ENCODE measurements at regions not wholly inside any gene's neighbourhood (a gene's known extent, or its start where the extent isn't known, plus 50 kb on each side); places are given as distances from the start of the nearest gene placed in this dataset.
A peak's percentile ranks its signal among the peaks of the same experiment; 100 is the strongest.

GRCh38 chr5:154575546-154576428 lies 97.8 kb upstream of the HAND1 start:
- peaks cover 11% of the 10 kb centered on the region for H3K27me3 ChIP-seq (ENCODE audit: insufficient read depth, low read length)

GRCh38 chr5:154573011-154573410 lies 95.0 kb upstream of the HAND1 start:
- Histone ChIP-seq H3K4me2 (ENCODE audit: insufficient read depth, low read length) (no peak overlapping the region), H2AFZ (ENCODE audit: low read length) (no peak overlapping the region), H4K20me1 (ENCODE audit: insufficient read depth, low read length) (no peaks in the 10 kb centered on the region), H3K36me3 (ENCODE audit: insufficient read depth, low read length) (no peaks in the 10 kb centered on the region), H3K27me3 (ENCODE audit: insufficient read depth, low read length) (peaks cover 15% of the 10 kb centered on the region), H3K9me3 (ENCODE audit: low read depth, low read length) (no peaks in the 10 kb centered on the region), H3K4me1 (ENCODE audit: insufficient read depth, low read length) (no peaks in the 10 kb centered on the region), H3K79me2 (ENCODE audit: insufficient read depth, low read length) (no peaks in the 10 kb centered on the region), H3K27ac (ENCODE audit: low read depth, low read length) (no peak overlapping the region), H3K4me3 (ENCODE audit: insufficient read depth, low read length) (no peak overlapping the region)
- no peak for DNase-seq (ENCODE audit: insufficient read length, low spot score, missing footprints)
- TF ChIP-seq, protein P1, sequence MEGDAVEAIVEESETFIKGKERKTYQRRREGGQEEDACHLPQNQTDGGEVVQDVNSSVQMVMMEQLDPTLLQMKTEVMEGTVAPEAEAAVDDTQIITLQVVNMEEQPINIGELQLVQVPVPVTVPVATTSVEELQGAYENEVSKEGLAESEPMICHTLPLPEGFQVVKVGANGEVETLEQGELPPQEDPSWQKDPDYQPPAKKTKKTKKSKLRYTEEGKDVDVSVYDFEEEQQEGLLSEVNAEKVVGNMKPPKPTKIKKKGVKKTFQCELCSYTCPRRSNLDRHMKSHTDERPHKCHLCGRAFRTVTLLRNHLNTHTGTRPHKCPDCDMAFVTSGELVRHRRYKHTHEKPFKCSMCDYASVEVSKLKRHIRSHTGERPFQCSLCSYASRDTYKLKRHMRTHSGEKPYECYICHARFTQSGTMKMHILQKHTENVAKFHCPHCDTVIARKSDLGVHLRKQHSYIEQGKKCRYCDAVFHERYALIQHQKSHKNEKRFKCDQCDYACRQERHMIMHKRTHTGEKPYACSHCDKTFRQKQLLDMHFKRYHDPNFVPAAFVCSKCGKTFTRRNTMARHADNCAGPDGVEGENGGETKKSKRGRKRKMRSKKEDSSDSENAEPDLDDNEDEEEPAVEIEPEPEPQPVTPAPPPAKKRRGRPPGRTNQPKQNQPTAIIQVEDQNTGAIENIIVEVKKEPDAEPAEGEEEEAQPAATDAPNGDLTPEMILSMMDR (IDR thresholded peaks at IDR 0.05; ENCODE audit: extremely low read depth, low read depth, low read length), result no peak

More at GRCh38 chr5:154575546-154576428, 97.8 kb upstream of the HAND1 start:
- Histone ChIP-seq H2AFZ (ENCODE audit: low read length) (no peak overlapping the region), H4K20me1 (ENCODE audit: insufficient read depth, low read length) (no peaks in the 10 kb centered on the region), H3K4me1 (ENCODE audit: insufficient read depth, low read length) (no peaks in the 10 kb centered on the region), H3K4me3 (ENCODE audit: insufficient read depth, low read length) (no peak overlapping the region), H3K4me2 (ENCODE audit: insufficient read depth, low read length) (no peak overlapping the region), H3K79me2 (ENCODE audit: insufficient read depth, low read length) (no peaks in the 10 kb centered on the region), H3K36me3 (ENCODE audit: insufficient read depth, low read length) (no peaks in the 10 kb centered on the region), H3K9me3 (ENCODE audit: low read depth, low read length) (no peaks in the 10 kb centered on the region), H3K27ac (ENCODE audit: low read depth, low read length) (no peak overlapping the region)
- no peak for DNase-seq (ENCODE audit: insufficient read length, low spot score, missing footprints)
- TF ChIP-seq, protein P1 (IDR thresholded peaks at IDR 0.05; ENCODE audit: extremely low read depth, low read depth, low read length), result peak; percentile 5

DNA sequence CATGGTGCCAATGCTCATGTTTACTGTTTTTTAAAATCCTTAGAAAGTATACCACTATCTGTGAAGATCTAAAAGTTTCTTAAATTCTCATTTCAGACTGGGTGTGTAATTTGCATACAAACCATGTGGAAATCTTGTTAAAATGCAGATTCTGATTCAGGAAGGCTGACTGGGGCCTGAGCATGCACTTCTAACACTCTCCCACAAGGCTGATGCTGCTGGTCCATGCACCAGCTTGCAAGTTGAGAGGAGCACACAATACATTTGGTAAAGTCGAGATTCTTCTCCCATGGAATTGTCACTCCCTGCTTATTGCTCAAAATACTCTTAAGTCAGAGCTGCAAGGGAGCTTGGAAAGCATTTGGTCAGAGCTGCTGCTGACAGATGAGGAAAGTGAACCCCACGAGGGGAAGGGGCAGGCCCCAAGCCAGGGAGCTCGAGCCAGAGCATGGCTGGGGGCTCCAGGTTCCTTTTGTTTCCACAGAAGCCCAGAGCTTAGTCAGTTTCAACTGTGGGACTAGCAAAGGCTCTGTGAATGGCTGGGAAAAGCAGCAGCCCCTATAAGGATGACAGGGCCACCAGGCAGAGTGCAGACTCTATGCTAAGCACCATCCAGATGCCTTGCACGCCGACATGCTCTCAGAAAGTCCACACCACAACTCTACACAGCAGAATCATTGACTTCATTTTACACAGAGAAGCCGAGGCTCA lies 93.5 kb upstream of the HAND1 start:
- Histone ChIP-seq H3K27me3 (ENCODE audit: insufficient read depth, low read length) (peaks cover 15% of the 10 kb centered on the region), H4K20me1 (ENCODE audit: insufficient read depth, low read length) (no peaks in the 10 kb centered on the region), H3K4me3 (ENCODE audit: insufficient read depth, low read length) (no peak overlapping the region), H2AFZ (ENCODE audit: low read length) (no peak overlapping the region), H3K9me3 (ENCODE audit: low read depth, low read length) (no peaks in the 10 kb centered on the region), H3K79me2 (ENCODE audit: insufficient read depth, low read length) (no peaks in the 10 kb centered on the region), H3K4me1 (ENCODE audit: insufficient read depth, low read length) (no peaks in the 10 kb centered on the region), H3K4me2 (ENCODE audit: insufficient read depth, low read length) (no peak overlapping the region), H3K27ac (ENCODE audit: low read depth, low read length) (no peak overlapping the region), H3K36me3 (ENCODE audit: insufficient read depth, low read length) (no peaks in the 10 kb centered on the region)
- no peak for DNase-seq (ENCODE audit: insufficient read length, low spot score, missing footprints)
- TF ChIP-seq, protein P1 (IDR thresholded peaks at IDR 0.05; ENCODE audit: extremely low read depth, low read depth, low read length), result no peak
